ENCODE measurements at regions not wholly inside any gene's neighbourhood (a gene's known extent, or its start where the extent isn't known, plus 50 kb on each side); places are given as distances from the start of the nearest gene placed in this dataset.
"Not testable (repeated sequence)": the region's sequence is repeated elsewhere in the genome, so short reads cannot be mapped to it uniquely, and the experiment has no call there.

DNA sequence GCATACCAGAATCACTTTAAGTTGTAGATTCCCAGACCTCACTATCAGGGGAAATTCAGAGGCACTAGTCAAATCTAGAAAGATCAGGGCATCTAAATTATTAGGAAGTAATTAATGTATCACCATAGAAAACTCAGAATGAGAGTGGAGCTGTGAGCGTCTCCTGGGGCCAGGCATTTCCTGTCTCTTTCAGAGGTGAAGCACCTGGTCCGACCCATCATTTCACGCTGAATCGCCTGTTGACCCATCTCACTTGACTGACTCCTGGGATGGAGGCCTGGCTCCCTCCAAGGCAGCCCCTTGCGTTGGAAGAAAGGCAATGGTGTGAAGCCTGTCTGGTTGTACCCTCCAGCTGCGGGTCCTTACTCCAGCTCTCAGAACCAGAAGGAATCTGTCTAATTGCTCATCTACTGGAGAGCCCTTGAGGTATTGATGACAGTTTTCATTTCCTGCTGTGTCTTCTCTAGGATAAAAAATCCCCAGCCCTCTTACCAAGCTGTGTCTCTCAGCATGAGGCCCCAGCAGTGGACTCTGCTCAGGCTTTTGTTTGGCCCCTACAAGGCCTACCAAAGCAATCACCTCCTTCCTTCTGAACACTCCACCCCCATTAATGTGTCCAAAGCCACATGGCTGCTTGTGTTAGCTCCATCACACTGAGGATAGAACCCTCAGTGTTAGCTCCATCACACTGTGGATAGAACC, 93.2 kb upstream of the SYT13 start:
- ChIA-PET CTCF (no interaction called here), POLR2A (no interaction called here)
- no peak for TF ChIP-seq FOXM1 (IDR thresholded peaks at IDR 0.05; ENCODE audit: borderline replicate concordance)
- TF ChIP-seq FOXA1 (IDR thresholded peaks at IDR 0.05): no peak
- TF ChIP-seq NFRKB (IDR thresholded peaks at IDR 0.05): no peak
- no peak for TF ChIP-seq TARDBP (IDR thresholded peaks at IDR 0.05)
- TF ChIP-seq FOXK2 (IDR thresholded peaks at IDR 0.05): no peak
- TF ChIP-seq CTBP1 (IDR thresholded peaks at IDR 0.05; ENCODE audit: borderline replicate concordance): no peak
- TF ChIP-seq L3MBTL2 (conservative IDR thresholded peaks at IDR 0.05): no peak
- no peak for TF ChIP-seq LEF1 (IDR thresholded peaks at IDR 0.05; ENCODE audit: borderline replicate concordance)
- TF ChIP-seq SUZ12 (IDR thresholded peaks at IDR 0.05): no peak
- TF ChIP-seq ELF4 (IDR thresholded peaks at IDR 0.05): no peak
- no peak for TF ChIP-seq ZNF384 (IDR thresholded peaks at IDR 0.05)
- TF ChIP-seq BHLHE40 (IDR thresholded peaks at IDR 0.05; ENCODE audit: borderline replicate concordance): no peak
- TF ChIP-seq SP1 (IDR thresholded peaks at IDR 0.05): no peak
- TF ChIP-seq HDGF (IDR thresholded peaks at IDR 0.05; ENCODE audit: borderline replicate concordance): no peak
- TF ChIP-seq, protein P1, sequence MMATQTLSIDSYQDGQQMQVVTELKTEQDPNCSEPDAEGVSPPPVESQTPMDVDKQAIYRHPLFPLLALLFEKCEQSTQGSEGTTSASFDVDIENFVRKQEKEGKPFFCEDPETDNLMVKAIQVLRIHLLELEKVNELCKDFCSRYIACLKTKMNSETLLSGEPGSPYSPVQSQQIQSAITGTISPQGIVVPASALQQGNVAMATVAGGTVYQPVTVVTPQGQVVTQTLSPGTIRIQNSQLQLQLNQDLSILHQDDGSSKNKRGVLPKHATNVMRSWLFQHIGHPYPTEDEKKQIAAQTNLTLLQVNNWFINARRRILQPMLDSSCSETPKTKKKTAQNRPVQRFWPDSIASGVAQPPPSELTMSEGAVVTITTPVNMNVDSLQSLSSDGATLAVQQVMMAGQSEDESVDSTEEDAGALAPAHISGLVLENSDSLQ (IDR thresholded peaks at IDR 0.05): no peak
- no peak for TF ChIP-seq ARNT (IDR thresholded peaks at IDR 0.05)
- no peak for DNase-seq (ENCODE audit: extremely low spot score)

DNA sequence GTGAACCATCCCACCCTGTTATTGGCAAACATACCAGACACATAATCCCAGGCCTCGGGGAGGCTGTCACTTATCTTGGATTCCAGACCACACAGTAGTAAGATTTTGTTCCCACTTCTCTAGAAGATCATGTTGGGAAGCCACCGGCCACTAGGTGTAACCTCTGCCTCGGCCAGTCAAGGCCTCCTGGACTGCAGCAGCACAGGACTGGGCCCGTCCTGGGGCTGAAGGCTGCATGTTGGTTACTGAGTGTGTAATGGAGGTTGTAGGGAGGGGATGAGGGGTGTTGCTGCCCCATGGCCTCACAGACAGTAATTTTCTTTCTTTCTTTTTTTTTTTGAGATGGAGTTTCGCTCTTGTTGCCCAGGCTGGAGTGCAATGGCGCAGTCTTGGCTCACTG, 92.4 kb upstream of the SYT13 start:
- no peak for DNase-seq (ENCODE audit: extremely low spot score)
- ChIA-PET POLR2A (no interaction called here), CTCF (no interaction called here)
- TF ChIP-seq NFRKB (IDR thresholded peaks at IDR 0.05) (no peak), HDGF (IDR thresholded peaks at IDR 0.05; ENCODE audit: borderline replicate concordance) (no peak), FOXA1 (IDR thresholded peaks at IDR 0.05) (no peak), SP1 (IDR thresholded peaks at IDR 0.05) (no peak), FOXK2 (IDR thresholded peaks at IDR 0.05) (no peak), L3MBTL2 (conservative IDR thresholded peaks at IDR 0.05) (no peak), ZNF384 (IDR thresholded peaks at IDR 0.05) (no peak), TARDBP (IDR thresholded peaks at IDR 0.05) (no peak), ARNT (IDR thresholded peaks at IDR 0.05) (no peak), LEF1 (IDR thresholded peaks at IDR 0.05; ENCODE audit: borderline replicate concordance) (no peak)
- TF ChIP-seq, protein P1 (IDR thresholded peaks at IDR 0.05): no peak

DNA sequence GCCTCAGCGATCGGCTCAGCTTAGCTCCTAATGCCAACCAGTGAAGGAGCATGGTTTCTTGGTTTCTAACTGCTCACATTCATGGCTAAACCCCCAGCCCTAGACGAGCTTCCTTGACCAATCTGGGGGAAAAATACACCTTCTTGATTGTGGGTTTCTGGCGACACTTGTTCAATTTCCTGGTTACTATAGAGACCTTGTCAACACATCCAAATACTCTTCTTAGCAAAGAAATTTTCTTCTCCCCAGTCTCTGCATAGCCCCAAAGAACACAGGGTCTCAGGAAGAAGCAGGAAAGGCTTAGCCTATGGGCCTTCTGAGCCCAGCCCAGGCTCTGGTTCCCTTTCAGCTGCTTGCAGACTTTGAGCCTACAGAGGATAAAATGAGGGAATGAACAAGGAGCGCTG, 88.5 kb upstream of the SYT13 start:
- no peak for DNase-seq (ENCODE audit: extremely low spot score)
- POLR2A ChIA-PET: no interaction called here
- TF ChIP-seq SP1 (IDR thresholded peaks at IDR 0.05) (no peak), HDGF (IDR thresholded peaks at IDR 0.05; ENCODE audit: borderline replicate concordance) (no peak), FOXA1 (IDR thresholded peaks at IDR 0.05) (no peak), CTBP1 (IDR thresholded peaks at IDR 0.05; ENCODE audit: borderline replicate concordance) (no peak), BHLHE40 (IDR thresholded peaks at IDR 0.05; ENCODE audit: borderline replicate concordance) (no peak), LEF1 (IDR thresholded peaks at IDR 0.05; ENCODE audit: borderline replicate concordance) (no peak), NFRKB (IDR thresholded peaks at IDR 0.05) (no peak), ARNT (IDR thresholded peaks at IDR 0.05) (no peak), FOXM1 (IDR thresholded peaks at IDR 0.05; ENCODE audit: borderline replicate concordance) (no peak), FOXK2 (IDR thresholded peaks at IDR 0.05) (no peak), L3MBTL2 (conservative IDR thresholded peaks at IDR 0.05) (no peak), ELF4 (IDR thresholded peaks at IDR 0.05) (no peak), SUZ12 (IDR thresholded peaks at IDR 0.05) (no peak), TARDBP (IDR thresholded peaks at IDR 0.05) (no peak), ZNF384 (IDR thresholded peaks at IDR 0.05) (no peak)
- TF ChIP-seq, protein P1 (IDR thresholded peaks at IDR 0.05): no peak
- CTCF ChIA-PET: interaction anchor here (0.8 kb wide), 1 partner anchor 280 kb away, joined by 3 read pairs; no protein-coding TSS in a partner anchor

DNA sequence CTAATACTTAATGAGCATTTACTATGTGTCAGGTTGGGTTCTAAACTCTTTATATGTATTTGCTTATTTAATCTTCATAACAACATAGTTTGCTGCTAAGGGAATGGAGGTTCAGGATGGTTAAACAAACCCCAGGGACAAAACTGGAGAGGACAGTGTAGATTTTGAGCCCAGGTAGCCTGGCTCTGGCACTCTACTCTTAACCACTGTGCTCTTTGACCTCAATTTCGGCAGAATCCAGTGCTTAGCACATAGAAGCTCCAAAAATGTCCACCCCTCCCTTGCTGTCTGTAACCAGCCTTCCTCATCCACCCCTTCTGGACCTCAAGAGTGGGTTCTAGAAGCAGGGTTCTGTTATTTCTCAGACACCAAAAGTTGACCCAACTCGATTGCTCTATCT, 88.0 kb upstream of the SYT13 start:
- no peak for DNase-seq (ENCODE audit: extremely low spot score)
- TF ChIP-seq TARDBP (IDR thresholded peaks at IDR 0.05): no peak
- no peak for TF ChIP-seq FOXK2 (IDR thresholded peaks at IDR 0.05)
- TF ChIP-seq FOXM1 (IDR thresholded peaks at IDR 0.05; ENCODE audit: borderline replicate concordance): no peak
- no peak for TF ChIP-seq BHLHE40 (IDR thresholded peaks at IDR 0.05; ENCODE audit: borderline replicate concordance)
- TF ChIP-seq, protein P1 (IDR thresholded peaks at IDR 0.05): no peak
- TF ChIP-seq FOXA1 (IDR thresholded peaks at IDR 0.05): no peak
- TF ChIP-seq CTBP1 (IDR thresholded peaks at IDR 0.05; ENCODE audit: borderline replicate concordance): no peak
- TF ChIP-seq ZNF384 (IDR thresholded peaks at IDR 0.05): no peak
- TF ChIP-seq SUZ12 (IDR thresholded peaks at IDR 0.05): no peak
- no peak for TF ChIP-seq NFRKB (IDR thresholded peaks at IDR 0.05)
- ChIA-PET CTCF (interaction anchor here (0.8 kb wide), 1 partner anchor 281 kb away, joined by 3 read pairs; no protein-coding TSS in a partner anchor), POLR2A (no interaction called here)

DNA sequence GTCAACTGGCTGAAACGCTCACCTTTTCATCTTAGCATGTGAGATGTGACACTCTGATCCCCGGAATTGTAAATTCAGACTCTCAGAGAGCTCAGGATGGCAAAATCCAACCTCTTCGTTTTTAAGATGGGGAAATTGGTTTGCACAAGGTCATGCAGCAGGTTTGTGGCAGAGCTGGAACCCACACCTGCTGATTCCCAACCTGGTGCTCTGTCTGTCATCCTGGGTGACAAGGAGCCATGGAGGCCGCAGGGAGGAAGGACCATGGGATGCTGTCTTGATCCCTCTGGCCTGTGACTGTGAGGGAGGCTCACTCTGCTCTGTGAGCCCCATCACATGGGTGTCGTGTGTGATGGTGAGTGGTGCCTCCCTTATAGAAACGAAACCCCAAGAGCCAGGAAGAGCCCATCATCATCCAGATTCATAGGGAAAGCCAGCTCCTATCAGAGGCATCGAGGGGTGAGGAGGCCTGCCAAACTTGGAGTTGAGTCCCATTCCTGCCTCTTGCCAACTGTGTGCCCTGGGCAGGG, 87.4 kb upstream of the SYT13 start:
- TF ChIP-seq FOXA1 (IDR thresholded peaks at IDR 0.05) (no peak), NFRKB (IDR thresholded peaks at IDR 0.05) (no peak), ZNF384 (IDR thresholded peaks at IDR 0.05) (no peak)
- TF ChIP-seq, protein P1 (IDR thresholded peaks at IDR 0.05): no peak
- POLR2A ChIA-PET: no interaction called here
- DNase-seq (ENCODE audit: extremely low spot score): no peak
- CTCF ChIA-PET: no interaction called here

DNA sequence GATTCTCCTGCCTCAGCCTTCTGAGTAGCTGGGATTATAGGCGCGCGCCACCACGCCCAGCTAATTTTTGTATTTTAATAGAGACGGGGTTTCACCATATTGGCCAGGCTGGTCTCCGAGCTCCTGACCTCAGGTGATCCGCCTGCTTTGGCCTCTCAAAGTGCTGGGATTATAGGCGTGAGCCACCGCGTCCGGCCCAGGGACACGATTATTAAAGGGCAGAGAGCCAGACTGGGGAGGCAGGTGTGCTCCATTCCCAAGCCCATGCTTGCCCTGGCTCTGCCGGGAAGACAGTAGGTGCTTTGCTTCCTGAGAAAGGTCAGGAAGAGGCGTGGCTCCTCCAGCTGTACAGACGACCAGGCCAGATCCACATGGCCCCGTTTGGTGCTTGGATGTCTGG, 86.3 kb upstream of the SYT13 start:
- DNase-seq (ENCODE audit: extremely low spot score); POLR2A ChIA-PET: not testable (repeated sequence)
- CTCF ChIA-PET: interaction anchor here (0.7 to 2.8 kb wide), 5 partner anchors 11 to 399 kb away, joined by 4 to 42 read pairs (median 6); no protein-coding TSS in a partner anchor
